PC-3 (cell line): ENCODE measurements at regions not wholly inside any gene's neighbourhood (a gene's known extent, or its start where the extent isn't known, plus 50 kb on each side); places are given as distances from the start of the nearest gene placed in this dataset.

Experiments used
- EZH2 ChIP-seq: fragments of 300-600 bp; sonication (generic); IDR thresholded peaks from one replicate; pipeline ENCODE4 v1.6.1; 2017; ENCODE audit warnings: antibody characterized with exemption, mild to moderate bottlenecking, low read length; ENCODE audit not compliant: unreplicated experiment
- TF ChIP-seq, protein P1 (sequence below): fragments of 300-600 bp; sonication (generic); conservative IDR thresholded peaks from 2 replicates; pipeline ENCODE4 v1.5.1; 2017; ENCODE audit warnings: antibody characterized with exemption, low read depth, mild to moderate bottlenecking, low read length

DNA sequence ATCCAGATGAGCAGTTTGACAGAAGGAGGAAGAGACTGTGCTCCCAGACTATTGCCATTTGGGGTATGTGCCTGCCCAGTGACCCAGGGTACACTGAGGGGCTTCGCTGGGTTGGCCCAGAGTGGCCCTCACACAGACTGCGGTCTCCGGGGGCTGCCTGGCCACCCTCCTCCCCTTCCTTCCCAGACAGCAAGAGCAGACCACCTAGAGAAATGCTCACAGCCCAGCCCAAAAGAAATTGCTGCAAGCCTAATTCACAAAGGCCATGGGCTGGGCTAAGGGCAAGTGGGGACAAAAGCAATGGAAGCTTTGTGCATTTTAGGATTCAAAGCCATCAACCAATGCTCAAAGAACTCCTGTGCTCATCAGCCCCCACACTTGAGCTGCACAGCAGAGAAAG is 277.6 kb downstream of the CDC5L start:
- TF ChIP-seq, protein P1, sequence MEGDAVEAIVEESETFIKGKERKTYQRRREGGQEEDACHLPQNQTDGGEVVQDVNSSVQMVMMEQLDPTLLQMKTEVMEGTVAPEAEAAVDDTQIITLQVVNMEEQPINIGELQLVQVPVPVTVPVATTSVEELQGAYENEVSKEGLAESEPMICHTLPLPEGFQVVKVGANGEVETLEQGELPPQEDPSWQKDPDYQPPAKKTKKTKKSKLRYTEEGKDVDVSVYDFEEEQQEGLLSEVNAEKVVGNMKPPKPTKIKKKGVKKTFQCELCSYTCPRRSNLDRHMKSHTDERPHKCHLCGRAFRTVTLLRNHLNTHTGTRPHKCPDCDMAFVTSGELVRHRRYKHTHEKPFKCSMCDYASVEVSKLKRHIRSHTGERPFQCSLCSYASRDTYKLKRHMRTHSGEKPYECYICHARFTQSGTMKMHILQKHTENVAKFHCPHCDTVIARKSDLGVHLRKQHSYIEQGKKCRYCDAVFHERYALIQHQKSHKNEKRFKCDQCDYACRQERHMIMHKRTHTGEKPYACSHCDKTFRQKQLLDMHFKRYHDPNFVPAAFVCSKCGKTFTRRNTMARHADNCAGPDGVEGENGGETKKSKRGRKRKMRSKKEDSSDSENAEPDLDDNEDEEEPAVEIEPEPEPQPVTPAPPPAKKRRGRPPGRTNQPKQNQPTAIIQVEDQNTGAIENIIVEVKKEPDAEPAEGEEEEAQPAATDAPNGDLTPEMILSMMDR: no peak
- no peak for TF ChIP-seq EZH2
